KOPT-K1 (cell line): ENCODE measurements at regions not wholly inside any gene's neighbourhood (a gene's known extent, or its start where the extent isn't known, plus 50 kb on each side); places are given as distances from the start of the nearest gene placed in this dataset.
"Not testable (repeated sequence)": the region's sequence is repeated elsewhere in the genome, so short reads cannot be mapped to it uniquely, and the experiment has no call there.

Experiments used
- H3K27ac ChIP-seq: fragments of 200-600 bp; sonication (generic); 2 replicates; pipeline ENCODE4 v1.5.1; 2016; ENCODE audit warnings: antibody characterized with exemption, mild to moderate bottlenecking, low read depth, low read length; ENCODE audit not compliant: poor library complexity, severe bottlenecking
- H3K36me3 ChIP-seq: fragments of 200-600 bp; sonication (generic); 2 replicates; pipeline ENCODE4 v1.5.1; 2017; ENCODE audit warnings: antibody characterized with exemption, mild to moderate bottlenecking, low read length, moderate library complexity; ENCODE audit not compliant: insufficient read depth
- H3K9me3 ChIP-seq: fragments of 200-600 bp; sonication (generic); 2 replicates; pipeline ENCODE4 v1.5.1; 2017; ENCODE audit warnings: antibody characterized with exemption, low read length, mild to moderate bottlenecking; ENCODE audit not compliant: insufficient read depth, poor library complexity, severe bottlenecking

GRCh38 chr17:22381589-22381988 lies 689.3 kb downstream of the KCNJ18 start:
- not testable (repeated sequence) for H3K27ac ChIP-seq, H3K36me3 ChIP-seq

GRCh38 chr17:22383772-22384460 lies 691.6 kb downstream of the KCNJ18 start:
- H3K36me3 ChIP-seq, H3K9me3 ChIP-seq, H3K27ac ChIP-seq: not testable (repeated sequence)

More at GRCh38 chr17:22381589-22381988, 689.3 kb downstream of the KCNJ18 start:
- H3K9me3 ChIP-seq = not testable (repeated sequence)

- not testable (repeated sequence) for H3K36me3 ChIP-seq, H3K9me3 ChIP-seq, H3K27ac ChIP-seq
Observed at GRCh38 chr17:22384461-22384800, 692.1 kb downstream of the KCNJ18 start.

GRCh38 chr17:22398446-22398845 lies 706.1 kb downstream of the KCNJ18 start:
- H3K36me3 ChIP-seq, H3K27ac ChIP-seq, H3K9me3 ChIP-seq: not testable (repeated sequence)

GRCh38 chr17:22399037-22399436 lies 706.7 kb downstream of the KCNJ18 start:
- H3K27ac ChIP-seq, H3K36me3 ChIP-seq, H3K9me3 ChIP-seq: not testable (repeated sequence)

GRCh38 chr17:22405080-22405479 lies 712.8 kb downstream of the KCNJ18 start:
- H3K9me3 ChIP-seq = peaks cover 17% of the 10 kb centered on the region
- H3K36me3 ChIP-seq, H3K27ac ChIP-seq: not testable (repeated sequence)

GRCh38 chr17:22409160-22409751 lies 716.9 kb downstream of the KCNJ18 start:
- H3K9me3 ChIP-seq = peaks cover 47% of the 10 kb centered on the region
- H3K27ac ChIP-seq = no peak overlapping the region

GRCh38 chr17:22410136-22410535 lies 717.8 kb downstream of the KCNJ18 start:
- Histone ChIP-seq H3K36me3 (no peaks in the 10 kb centered on the region), H3K27ac (no peak overlapping the region), H3K9me3 (peaks cover 47% of the 10 kb centered on the region)

More at GRCh38 chr17:22409160-22409751, 716.9 kb downstream of the KCNJ18 start:
- no peaks in the 10 kb centered on the region for H3K36me3 ChIP-seq

- H3K27ac ChIP-seq = no peak overlapping the region
- H3K9me3 ChIP-seq = peaks cover 47% of the 10 kb centered on the region
- H3K36me3 ChIP-seq = no peaks in the 10 kb centered on the region
Observed at GRCh38 chr17:22411185-22411784, 719.0 kb downstream of the KCNJ18 start.

GRCh38 chr17:22435231-22435974 lies 743.1 kb downstream of the KCNJ18 start:
- H3K36me3 ChIP-seq = no peaks in the 10 kb centered on the region
- H3K27ac ChIP-seq = no peak overlapping the region
- H3K9me3 ChIP-seq = no peaks in the 10 kb centered on the region

- no peak overlapping the region for H3K27ac ChIP-seq
Observed at GRCh38 chr17:22441776-22442175, 749.5 kb downstream of the KCNJ18 start.

GRCh38 chr17:22443061-22443460 lies 750.7 kb downstream of the KCNJ18 start:
- Histone ChIP-seq H3K9me3 (peaks cover 13% of the 10 kb centered on the region), H3K27ac (no peak overlapping the region), H3K36me3 (no peaks in the 10 kb centered on the region)

More at GRCh38 chr17:22441776-22442175, 749.5 kb downstream of the KCNJ18 start:
- Histone ChIP-seq H3K9me3 (peaks cover 13% of the 10 kb centered on the region), H3K36me3 (no peaks in the 10 kb centered on the region)

- Histone ChIP-seq H3K36me3 (no peaks in the 10 kb centered on the region), H3K9me3 (peaks cover 14% of the 10 kb centered on the region), H3K27ac (no peak overlapping the region)
Observed at GRCh38 chr17:22453181-22453580, 760.9 kb downstream of the KCNJ18 start.

- Histone ChIP-seq H3K27ac (no peak overlapping the region), H3K36me3 (no peaks in the 10 kb centered on the region), H3K9me3 (peaks cover 14% of the 10 kb centered on the region)
Observed at GRCh38 chr17:22454070-22454999, 762.0 kb downstream of the KCNJ18 start.
